ENCODE measurements at regions not wholly inside any gene's neighbourhood (a gene's known extent, or its start where the extent isn't known, plus 50 kb on each side); places are given as distances from the start of the nearest gene placed in this dataset.

DNA sequence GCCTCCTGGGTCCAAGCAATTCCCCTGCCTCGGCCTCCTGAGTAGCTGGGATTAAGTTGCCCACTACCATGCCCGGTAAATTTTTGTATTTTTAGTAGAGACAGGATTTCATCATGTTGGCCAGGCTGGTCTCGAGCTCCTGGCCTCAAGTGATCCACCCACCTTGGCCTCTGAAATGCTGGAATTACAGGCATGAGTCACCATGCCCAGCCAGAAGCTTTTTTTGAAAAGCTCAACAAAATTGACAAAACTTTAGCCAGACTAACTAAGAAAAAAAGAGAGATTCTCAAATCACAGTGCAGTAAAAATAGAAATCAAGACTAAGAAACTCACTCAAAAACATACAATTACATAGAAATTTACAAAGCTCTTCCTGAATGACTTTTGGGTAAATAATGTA is 420.6 kb downstream of the COL12A1 start:
- TF ChIP-seq, protein P1, sequence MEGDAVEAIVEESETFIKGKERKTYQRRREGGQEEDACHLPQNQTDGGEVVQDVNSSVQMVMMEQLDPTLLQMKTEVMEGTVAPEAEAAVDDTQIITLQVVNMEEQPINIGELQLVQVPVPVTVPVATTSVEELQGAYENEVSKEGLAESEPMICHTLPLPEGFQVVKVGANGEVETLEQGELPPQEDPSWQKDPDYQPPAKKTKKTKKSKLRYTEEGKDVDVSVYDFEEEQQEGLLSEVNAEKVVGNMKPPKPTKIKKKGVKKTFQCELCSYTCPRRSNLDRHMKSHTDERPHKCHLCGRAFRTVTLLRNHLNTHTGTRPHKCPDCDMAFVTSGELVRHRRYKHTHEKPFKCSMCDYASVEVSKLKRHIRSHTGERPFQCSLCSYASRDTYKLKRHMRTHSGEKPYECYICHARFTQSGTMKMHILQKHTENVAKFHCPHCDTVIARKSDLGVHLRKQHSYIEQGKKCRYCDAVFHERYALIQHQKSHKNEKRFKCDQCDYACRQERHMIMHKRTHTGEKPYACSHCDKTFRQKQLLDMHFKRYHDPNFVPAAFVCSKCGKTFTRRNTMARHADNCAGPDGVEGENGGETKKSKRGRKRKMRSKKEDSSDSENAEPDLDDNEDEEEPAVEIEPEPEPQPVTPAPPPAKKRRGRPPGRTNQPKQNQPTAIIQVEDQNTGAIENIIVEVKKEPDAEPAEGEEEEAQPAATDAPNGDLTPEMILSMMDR (IDR thresholded peaks at IDR 0.05): no peak
- TF ChIP-seq POLR2A (IDR thresholded peaks at IDR 0.05): no peak
- TF ChIP-seq POLR2AphosphoS5 (IDR thresholded peaks at IDR 0.05; ENCODE audit: insufficient read depth in 1 of 2, low read depth in 1 of 2): no peak

Data from vagina (tissue), 2 donors.